ENCODE measurements at regions not wholly inside any gene's neighbourhood (a gene's known extent, or its start where the extent isn't known, plus 50 kb on each side); places are given as distances from the start of the nearest gene placed in this dataset.

DNA sequence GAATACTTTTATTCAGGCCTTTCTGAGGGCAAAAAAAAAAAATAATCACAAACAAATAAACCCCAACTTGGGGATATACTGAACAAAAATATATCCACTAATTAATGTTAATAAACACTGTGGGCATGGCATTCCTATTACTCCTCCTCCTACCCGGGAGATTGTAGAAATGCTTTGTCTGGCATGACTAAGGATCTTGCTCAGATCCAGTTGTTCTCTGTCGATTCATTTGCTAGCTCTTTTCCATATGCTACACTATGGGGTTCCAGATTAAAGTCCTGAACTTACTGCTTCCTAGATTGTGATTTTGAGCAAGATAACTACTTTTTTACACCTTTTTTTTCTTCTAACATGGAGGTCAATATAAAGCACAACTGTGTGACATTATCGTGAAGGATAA lies 102.2 kb upstream of the PRR16 start:
- Histone ChIP-seq H3K4me2 (ENCODE audit: control insufficient read depth, extremely low read depth, insufficient read depth, low read depth, low read length) (no peak overlapping the region), H3K36me3 (ENCODE audit: control insufficient read depth in 2 of 2, extremely low read depth in 1 of 2, insufficient read depth in 2 of 2, low read length in 2 of 2) (no peaks in the 10 kb centered on the region), H3K27me3 (ENCODE audit: control insufficient read depth, extremely low read depth, insufficient read depth, low read length) (no peaks in the 10 kb centered on the region), H3K9ac (ENCODE audit: control insufficient read depth, extremely low read depth, insufficient read depth, low read length) (no peak overlapping the region), H3K4me1 (ENCODE audit: control insufficient read depth, extremely low read depth, insufficient read depth, low read length) (no peaks in the 10 kb centered on the region), H3K9me1 (ENCODE audit: control insufficient read depth, extremely low read depth, insufficient read depth, low read length) (no peaks in the 10 kb centered on the region), H3K79me2 (ENCODE audit: control insufficient read depth, insufficient read depth, low read length) (no peaks in the 10 kb centered on the region), H3K4me3 (ENCODE audit: control insufficient read depth in 2 of 3, extremely low read depth in 1 of 3, insufficient read depth in 2 of 3, low read depth in 1 of 3, low read length in 3 of 3) (no peak overlapping the region), H2AFZ (ENCODE audit: control insufficient read depth, low read length) (no peak overlapping the region), H3K27ac (ENCODE audit: control insufficient read depth, insufficient read depth, low read length) (no peak overlapping the region), H3K9me3 (ENCODE audit: control insufficient read depth, low read depth, low read length) (no peaks in the 10 kb centered on the region), H4K20me1 (ENCODE audit: control insufficient read depth, extremely low read depth, insufficient read depth, low read length) (no peaks in the 10 kb centered on the region)
- TF ChIP-seq, protein P1, sequence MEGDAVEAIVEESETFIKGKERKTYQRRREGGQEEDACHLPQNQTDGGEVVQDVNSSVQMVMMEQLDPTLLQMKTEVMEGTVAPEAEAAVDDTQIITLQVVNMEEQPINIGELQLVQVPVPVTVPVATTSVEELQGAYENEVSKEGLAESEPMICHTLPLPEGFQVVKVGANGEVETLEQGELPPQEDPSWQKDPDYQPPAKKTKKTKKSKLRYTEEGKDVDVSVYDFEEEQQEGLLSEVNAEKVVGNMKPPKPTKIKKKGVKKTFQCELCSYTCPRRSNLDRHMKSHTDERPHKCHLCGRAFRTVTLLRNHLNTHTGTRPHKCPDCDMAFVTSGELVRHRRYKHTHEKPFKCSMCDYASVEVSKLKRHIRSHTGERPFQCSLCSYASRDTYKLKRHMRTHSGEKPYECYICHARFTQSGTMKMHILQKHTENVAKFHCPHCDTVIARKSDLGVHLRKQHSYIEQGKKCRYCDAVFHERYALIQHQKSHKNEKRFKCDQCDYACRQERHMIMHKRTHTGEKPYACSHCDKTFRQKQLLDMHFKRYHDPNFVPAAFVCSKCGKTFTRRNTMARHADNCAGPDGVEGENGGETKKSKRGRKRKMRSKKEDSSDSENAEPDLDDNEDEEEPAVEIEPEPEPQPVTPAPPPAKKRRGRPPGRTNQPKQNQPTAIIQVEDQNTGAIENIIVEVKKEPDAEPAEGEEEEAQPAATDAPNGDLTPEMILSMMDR (optimal IDR thresholded peaks at IDR 0.05 in 1 of 3, IDR thresholded peaks at IDR 0.05 in 1 of 3, conservative IDR thresholded peaks at IDR 0.05 in 1 of 3; ENCODE audit: extremely low read depth in 1 of 3, insufficient read depth in 2 of 3, low read length in 3 of 3), result no peak
- TF ChIP-seq EZH2 (IDR thresholded peaks at IDR 0.05; ENCODE audit: low read length), result no peak
- no peak for DNase-seq (ENCODE audit: low read depth, low spot score)
- no peak for FAIRE-seq
- dilution Hi-C loops (cut with MboI; ENCODE audit: extremely low pct_ligation_motif_present, low sequenced_read_pairs), result no loop called here

DNA sequence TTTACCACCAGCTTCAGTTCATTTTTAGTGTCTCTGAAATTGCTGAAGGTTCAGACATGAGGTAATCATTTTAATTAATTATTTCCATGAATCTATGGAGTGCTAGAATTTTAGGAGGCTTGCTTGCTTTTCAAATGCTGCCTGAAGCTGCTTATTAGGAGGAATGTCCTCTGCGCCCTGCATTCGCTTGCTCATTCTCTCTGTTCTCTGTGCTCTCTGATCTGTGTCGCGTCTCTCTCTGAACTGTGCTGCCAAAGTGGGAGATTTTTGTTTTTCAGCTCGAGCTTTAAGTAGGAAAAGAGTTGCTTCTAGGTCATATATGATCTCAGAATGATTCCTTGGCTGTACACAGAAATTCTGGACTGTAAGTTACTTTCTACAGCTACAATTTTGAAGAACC lies 101.7 kb upstream of the PRR16 start:
- no peaks in the 10 kb centered on the region for H3K36me3 ChIP-seq (ENCODE audit: control insufficient read depth in 2 of 2, extremely low read depth in 1 of 2, insufficient read depth in 2 of 2, low read length in 2 of 2)
- no peaks in the 10 kb centered on the region for H4K20me1 ChIP-seq (ENCODE audit: control insufficient read depth, extremely low read depth, insufficient read depth, low read length)
- no peaks in the 10 kb centered on the region for H3K9me1 ChIP-seq (ENCODE audit: control insufficient read depth, extremely low read depth, insufficient read depth, low read length)
- H3K9me3 ChIP-seq (ENCODE audit: control insufficient read depth, low read depth, low read length), result no peaks in the 10 kb centered on the region
- no peak overlapping the region for H3K4me3 ChIP-seq (ENCODE audit: control insufficient read depth in 2 of 3, extremely low read depth in 1 of 3, insufficient read depth in 2 of 3, low read depth in 1 of 3, low read length in 3 of 3)
- dilution Hi-C loops (cut with MboI; ENCODE audit: extremely low pct_ligation_motif_present, low sequenced_read_pairs), result no loop called here
- no peaks in the 10 kb centered on the region for H3K4me1 ChIP-seq (ENCODE audit: control insufficient read depth, extremely low read depth, insufficient read depth, low read length)
- DNase-seq (ENCODE audit: low read depth, low spot score), result no peak
- H3K27me3 ChIP-seq (ENCODE audit: control insufficient read depth, extremely low read depth, insufficient read depth, low read length), result no peaks in the 10 kb centered on the region
- no peak overlapping the region for H3K9ac ChIP-seq (ENCODE audit: control insufficient read depth, extremely low read depth, insufficient read depth, low read length)
- FAIRE-seq, result no peak
- H3K27ac ChIP-seq (ENCODE audit: control insufficient read depth, insufficient read depth, low read length), result no peak overlapping the region
- H3K79me2 ChIP-seq (ENCODE audit: control insufficient read depth, insufficient read depth, low read length), result no peaks in the 10 kb centered on the region
- H2AFZ ChIP-seq (ENCODE audit: control insufficient read depth, low read length), result no peak overlapping the region
- H3K4me2 ChIP-seq (ENCODE audit: control insufficient read depth, extremely low read depth, insufficient read depth, low read depth, low read length), result no peak overlapping the region
- TF ChIP-seq, protein P1 (optimal IDR thresholded peaks at IDR 0.05 in 1 of 3, IDR thresholded peaks at IDR 0.05 in 1 of 3, conservative IDR thresholded peaks at IDR 0.05 in 1 of 3; ENCODE audit: extremely low read depth in 1 of 3, insufficient read depth in 2 of 3, low read length in 3 of 3), result no peak
- TF ChIP-seq EZH2 (IDR thresholded peaks at IDR 0.05; ENCODE audit: low read length), result no peak
